ENCODE measurements at regions not wholly inside any gene's neighbourhood (a gene's known extent, or its start where the extent isn't known, plus 50 kb on each side); places are given as distances from the start of the nearest gene placed in this dataset.
A peak's percentile ranks its signal among the peaks of the same experiment; 100 is the strongest.

DNA sequence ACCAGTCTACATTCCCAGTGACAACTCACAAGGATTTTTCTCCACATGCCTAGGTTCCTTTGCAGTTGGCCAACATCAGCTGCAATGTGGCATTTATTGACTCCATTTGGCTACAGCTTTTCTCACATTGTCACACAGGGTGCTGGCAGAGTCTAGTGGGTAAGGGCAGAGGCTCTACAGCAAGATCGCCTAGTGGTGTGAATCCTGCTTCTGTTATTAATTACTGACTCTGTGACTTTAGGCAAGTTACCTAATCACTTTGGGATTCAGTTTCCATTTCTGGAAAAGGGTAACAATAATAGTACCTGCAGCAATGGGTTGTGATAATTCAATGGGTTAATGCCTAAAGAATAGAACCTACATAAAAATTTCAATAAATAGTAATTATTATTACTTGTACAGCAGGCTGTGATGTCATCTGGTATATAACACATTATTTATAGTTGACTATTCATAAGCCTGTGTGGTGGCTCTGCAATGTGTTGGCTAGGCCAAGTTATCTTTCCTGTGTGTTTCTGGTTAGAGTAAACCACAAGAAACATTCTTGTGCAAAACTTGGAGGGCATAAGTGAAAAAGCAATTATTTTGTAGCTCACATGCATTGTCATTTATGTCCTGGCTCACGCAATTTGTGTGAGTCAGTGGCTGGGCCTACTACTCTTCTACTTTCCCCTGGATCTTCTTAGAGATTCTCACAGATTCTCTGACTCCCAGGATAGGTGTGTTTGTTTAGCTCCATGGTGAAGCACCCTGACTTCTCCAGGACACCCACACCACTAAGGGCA lies 59.5 kb downstream of the PTGS2 start:
- no peak for DNase-seq

DNA sequence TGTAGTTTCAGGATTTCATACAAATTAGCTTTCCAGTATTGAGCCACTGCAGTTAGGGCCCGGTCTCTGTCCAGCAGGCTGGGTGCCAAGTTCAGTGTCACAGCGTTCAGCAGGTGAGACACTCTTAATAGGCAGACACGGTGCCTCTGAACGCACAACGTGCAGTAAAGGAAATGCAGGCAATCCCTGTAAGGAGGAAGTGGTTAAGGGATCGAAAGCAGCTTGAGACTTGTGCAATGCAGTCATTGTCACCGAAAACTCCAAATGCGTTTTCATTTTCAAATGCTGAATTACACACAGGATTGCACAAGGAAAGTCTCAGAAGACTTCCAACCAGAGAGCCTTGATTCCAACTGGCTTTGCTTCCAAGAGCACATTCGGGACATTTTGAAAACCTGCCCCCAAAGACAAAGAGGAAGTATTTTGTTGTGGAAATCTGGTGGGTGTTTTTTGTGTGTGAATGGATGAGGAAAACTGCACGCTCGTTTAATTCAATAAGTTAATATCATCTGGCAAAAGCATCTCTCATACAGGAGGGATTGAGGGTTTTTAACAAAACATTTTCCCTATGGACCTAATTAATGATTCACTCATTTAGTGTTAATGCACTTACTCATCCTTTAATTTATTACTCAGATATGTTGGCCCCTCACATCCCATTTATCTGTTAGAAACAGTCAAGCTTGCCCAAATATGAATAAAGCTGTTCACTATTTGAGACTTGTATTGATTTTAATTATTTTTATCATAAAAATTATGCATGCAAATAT lies 61.6 kb downstream of the PTGS2 start:
- peak; percentile 47 for DNase-seq

DNA sequence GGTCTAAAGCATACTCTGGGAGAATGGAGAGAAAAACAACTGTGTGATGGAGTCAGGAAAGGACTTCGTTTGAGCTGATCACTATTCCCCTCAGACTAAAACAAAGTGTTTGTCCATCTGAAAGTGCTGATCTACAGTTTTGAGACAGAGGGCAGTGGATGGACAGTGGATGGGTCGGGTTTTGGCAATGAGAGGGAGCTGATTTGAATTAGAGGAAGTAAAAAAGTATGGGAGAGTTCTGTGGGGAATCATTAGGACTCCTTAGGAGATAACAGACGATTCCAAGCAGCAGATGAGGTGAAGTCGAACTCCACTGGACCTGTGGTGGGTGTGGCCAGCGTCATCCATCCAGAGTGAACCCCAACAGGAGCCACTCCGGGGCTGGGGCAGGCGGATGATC lies 62.3 kb downstream of the PTGS2 start:
- no peak for DNase-seq

DNA sequence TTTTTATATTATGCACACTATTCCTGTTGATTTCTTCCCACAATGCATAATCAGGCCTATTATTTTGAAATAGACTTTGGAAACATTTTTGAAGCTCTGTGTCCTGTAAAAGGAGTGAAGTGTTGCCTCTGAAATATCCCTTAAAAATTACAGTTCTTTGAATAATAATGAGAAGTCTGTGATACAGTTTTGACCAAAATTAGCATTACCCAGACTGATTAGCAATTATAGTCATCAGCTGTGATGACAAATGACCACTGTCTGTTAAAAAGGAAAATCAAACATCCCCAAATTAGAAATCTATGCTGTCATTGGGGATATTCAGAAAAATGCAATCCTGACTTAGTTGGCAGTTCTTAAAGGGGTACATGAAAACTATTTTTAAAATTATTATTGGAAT lies 63.7 kb downstream of the PTGS2 start:
- DNase-seq: no peak

DNA sequence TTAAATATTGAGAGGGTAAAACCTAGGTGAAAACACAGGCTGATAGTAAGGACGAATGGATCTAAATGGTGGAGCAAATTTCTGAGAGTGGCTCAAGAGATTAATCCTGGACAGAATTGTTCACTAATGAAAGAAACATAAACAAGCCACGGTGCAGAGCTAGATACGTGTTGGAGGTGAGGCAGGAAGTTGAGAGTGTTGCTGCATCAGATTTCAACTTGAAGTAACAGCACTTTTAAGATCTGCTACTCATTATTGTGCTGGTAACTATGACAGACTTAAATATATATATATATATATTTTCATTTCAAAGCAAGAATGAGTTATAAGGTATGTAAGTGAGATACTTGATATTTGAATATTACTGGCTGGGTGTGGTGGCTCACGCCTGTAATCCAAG lies 64.9 kb downstream of the PTGS2 start:
- DNase-seq: no peak

DNA sequence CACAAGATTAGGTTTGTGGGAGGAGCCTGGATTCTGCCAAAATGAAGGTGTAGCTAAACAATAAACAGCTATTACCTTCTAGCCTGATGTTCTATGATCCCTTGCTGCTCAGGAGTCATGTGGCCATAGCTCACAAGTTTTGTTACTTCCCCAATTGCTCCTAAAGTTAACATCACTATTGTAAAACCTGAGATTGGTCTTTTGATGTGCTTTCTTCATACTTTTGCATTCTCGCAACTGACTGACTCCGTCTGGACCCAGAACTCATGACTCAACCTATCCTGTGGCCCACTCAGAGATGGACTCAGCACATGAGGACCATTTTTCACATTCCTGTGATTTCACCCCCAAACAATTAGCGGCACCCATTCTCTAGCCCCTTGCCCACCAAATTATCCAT lies 69.1 kb downstream of the PTGS2 start:
- DNase-seq: no peak

GRCh38 chr1:186609183-186609582 lies 71.0 kb downstream of the PTGS2 start:
- DNase-seq: no peak

DNA sequence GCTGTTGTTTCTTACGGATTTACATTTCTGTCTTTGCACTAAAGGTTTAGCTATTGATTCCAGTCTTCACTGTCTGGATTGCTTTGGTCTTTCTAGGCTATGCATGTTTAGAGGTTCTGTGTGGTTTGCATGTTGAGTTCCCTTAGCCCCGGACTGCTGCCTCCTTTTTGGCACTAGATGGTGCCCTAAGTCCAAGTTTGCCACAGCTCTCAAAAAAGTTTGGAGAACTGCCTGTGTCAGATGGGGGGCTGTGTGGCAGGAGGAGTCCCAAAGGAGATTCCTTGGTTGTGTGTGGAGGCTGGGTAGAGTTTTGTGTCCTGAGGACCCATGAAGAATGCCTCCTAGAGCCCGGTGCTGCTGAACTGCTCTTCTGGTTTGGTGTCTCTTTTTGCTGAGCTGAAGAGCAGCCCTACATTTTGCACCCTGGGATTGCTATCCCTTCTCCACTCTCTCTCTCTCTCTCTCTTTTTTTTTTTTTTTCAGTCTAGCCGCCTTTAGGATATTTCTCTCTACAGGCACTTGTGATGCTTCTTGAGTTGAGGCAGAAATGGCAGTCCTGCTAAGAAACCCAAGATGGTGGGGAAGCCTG lies 74.4 kb downstream of the PTGS2 start:
- DNase-seq: peak; percentile 55

GRCh38 chr1:186595969-186596368 lies 84.3 kb downstream of the PTGS2 start:
- no peak for DNase-seq

GRCh38 chr1:186578325-186579016 lies 101.8 kb downstream of the PTGS2 start:
- DNase-seq: no peak

DNA sequence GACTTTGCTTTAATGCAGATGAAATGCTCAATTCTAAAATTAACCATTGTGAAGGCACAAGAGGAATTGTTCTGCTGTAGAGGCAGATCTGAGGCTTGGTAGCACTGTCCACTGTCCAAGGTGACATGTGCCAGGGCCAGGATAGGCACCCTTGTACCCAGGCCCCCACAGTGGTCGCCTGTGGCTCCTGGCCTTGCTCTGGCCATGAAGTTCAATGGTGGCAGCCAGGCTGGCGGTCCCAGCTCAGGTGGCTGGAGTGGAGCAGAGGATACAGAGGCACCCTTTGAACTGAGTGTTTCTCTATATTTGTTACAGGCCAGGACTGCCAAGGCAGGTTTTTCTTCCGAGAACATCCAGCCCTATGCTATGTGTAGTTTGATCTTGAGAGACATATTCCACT lies 102.6 kb downstream of the PTGS2 start:
- no peak for DNase-seq

DNA sequence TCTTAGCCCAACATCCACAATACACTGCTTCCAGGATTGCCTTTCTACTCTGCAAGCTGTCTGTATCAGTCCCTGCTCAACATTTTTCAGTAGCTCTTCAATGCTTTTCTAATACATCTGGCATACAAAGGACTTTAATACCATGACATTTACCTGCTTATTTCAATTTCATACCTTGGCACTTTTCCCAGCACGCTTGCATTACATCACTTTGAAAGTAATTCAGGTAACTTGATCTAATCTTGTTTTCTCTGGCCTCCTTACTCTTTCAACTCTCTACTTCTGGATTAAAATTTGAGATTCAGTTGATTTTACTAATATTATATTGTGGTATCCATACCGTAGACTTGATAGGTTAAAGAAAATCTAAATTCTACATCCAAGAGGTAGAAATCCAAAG lies 103.0 kb downstream of the PTGS2 start:
- DNase-seq: no peak

- DNase-seq: no peak
Observed at GRCh38 chr1:186575348-186575747, 104.9 kb downstream of the PTGS2 start.

GRCh38 chr1:186574926-186575325 lies 105.3 kb downstream of the PTGS2 start:
- no peak for DNase-seq

DNA sequence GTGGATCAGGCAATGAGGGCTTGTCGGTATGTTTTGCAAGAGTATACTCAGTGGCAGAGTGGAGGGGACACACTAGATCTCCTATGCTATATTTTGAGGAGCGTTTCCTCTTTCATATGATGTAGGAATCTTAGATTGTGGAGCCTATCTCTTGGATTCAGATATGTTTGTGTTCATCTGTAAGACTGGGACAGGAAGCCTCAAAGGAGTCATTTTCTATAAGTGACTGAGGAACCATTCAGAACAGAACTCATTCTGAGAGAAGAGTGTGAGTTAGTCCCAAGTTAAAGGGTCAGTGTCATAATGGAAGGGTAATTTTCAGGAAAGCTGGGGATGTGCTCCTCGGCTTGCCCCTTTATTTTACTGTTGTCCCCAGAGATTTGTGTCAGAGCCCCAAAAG lies 107.7 kb downstream of the PTGS2 start:
- DNase-seq: no peak

GRCh38 chr1:186571771-186572170 lies 108.5 kb downstream of the PTGS2 start:
- DNase-seq: no peak

DNA sequence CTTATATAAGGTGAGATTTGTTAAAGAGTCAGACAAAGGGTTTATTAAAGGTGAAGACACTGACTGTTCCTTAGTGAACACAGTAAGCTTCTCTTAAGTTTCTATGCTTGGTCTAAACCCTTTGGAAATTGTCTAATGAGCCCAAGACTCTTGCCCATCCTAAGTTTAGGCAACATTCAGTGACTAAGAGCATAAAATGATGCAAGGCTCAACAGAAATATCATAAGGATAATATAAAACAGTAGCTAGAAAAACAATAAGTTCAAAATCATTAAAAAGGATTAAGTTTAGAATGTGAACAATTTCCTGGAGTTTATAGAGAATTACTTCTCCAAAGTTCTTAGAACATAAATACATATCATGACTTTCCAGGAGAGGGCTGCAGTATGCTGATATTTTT lies 108.9 kb upstream of the PDC start:
- no peak for DNase-seq

GRCh38 chr1:186568221-186568620 lies 107.3 kb upstream of the PDC start:
- DNase-seq: no peak

- no peak for DNase-seq
Observed at GRCh38 chr1:186566140-186566855, 105.4 kb upstream of the PDC start.

- DNase-seq: no peak
Observed at GRCh38 chr1:186564582-186564981, 103.7 kb upstream of the PDC start.

DNA sequence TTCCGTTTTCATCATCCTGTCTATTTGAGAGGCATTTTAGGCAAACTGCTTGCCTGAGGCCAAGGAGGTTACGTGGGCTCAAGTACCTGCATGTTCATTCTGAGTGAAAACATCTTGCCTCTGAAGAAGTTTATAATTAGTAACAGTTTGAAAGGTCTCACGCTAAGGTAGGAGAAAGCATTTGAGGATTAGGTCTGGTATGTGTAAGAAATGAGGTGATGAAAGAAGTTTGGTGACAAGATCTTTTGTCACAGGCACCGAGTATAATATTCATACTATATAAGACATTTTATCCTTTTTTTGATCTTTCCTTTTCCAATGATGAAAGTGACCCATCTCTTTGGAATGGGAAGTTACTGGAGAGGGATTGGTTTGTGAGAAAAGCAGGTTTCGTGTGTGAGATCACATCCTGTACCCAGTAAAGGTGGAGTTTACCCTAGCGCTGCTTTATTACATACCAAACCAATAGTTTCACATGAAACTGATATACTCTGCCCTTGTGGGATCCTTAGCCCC lies 98.7 kb upstream of the PDC start:
- no peak for DNase-seq

DNA sequence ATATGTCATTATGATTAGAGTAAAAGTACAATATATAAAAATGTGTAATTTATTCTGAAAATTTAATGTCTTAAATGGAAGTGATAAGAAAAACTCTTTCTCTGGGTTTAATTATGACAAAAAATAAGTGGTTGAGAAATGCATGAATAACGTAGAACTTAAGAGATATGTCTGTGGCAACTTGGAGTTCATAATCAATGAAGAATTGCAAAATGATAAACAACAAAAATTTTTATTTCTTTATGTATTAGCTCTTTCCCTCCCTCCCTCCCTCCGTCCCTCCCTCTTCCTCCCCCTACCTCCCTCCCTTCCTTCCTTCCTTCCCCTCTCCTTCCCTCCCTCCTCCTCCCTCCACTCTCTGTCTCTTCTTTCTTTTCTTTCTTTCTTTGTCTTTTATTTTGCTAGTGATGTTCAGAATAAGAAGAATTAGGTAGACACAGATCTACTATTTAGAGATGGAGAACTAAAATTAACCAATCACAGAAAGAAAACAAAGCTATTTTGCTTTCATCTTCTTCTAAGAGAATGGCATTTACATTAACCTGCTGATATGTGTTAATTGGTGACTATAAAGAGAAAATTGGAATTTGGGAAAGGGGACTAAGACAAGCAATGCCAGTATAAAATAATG lies 96.3 kb upstream of the PDC start:
- DNase-seq: no peak
